Fibroblast of lung (primary cell): ENCODE measurements at regions not wholly inside any gene's neighbourhood (a gene's known extent, or its start where the extent isn't known, plus 50 kb on each side); places are given as distances from the start of the nearest gene placed in this dataset.
A peak's percentile ranks its signal among the peaks of the same experiment; 100 is the strongest.

ENCODE experiments used
- DNase-seq, 2 donors: peaks; one replicate each; pipeline versions ENCODE4 v3.0.0 to v3.0.0-alpha.2; 2010; ENCODE audit warnings: low read depth in 2 of 2
- H2AFZ ChIP-seq: 2 replicates; pipeline ENCODE4 v1.5.1; 2012; ENCODE audit warnings: low read length, control low read depth, inconsistent platforms
- H3K27ac ChIP-seq: 2 replicates; pipeline ENCODE4 v1.5.1; 2011; ENCODE audit warnings: low read length, control low read depth; ENCODE audit not compliant: insufficient read depth
- H3K27me3 ChIP-seq: 2 replicates; pipeline ENCODE4 v1.5.1; 2011; ENCODE audit warnings: mild to moderate bottlenecking, low read length; ENCODE audit not compliant: control insufficient read depth, insufficient read depth
- H3K36me3 ChIP-seq: 2 replicates; pipeline ENCODE4 v1.5.1; 2011; ENCODE audit warnings: low read length; ENCODE audit not compliant: control insufficient read depth, insufficient read depth
- H3K4me1 ChIP-seq: 2 replicates; pipeline ENCODE4 v1.5.1; 2011; ENCODE audit warnings: low read length; ENCODE audit not compliant: control insufficient read depth, insufficient read depth; ENCODE audit errors: extremely low read depth
- H3K4me2 ChIP-seq: 2 replicates; pipeline ENCODE4 v1.5.1; 2011; ENCODE audit warnings: low read length, control low read depth; ENCODE audit not compliant: insufficient read depth; ENCODE audit errors: extremely low read depth
- H3K4me3 ChIP-seq, 4 experiments: fragments of 200-600 bp in 1 of 4; sonication (generic) in 1 of 4; replicated peaks in 1 of 4; 2 replicates each; pipeline ENCODE4 v1.5.1; 2011 to 2016; ENCODE audit warnings: low read length in 4 of 4, low read depth in 3 of 4, mild to moderate bottlenecking in 3 of 4, control low read depth in 2 of 4, inconsistent platforms in 1 of 4, mixed read lengths in 1 of 4; ENCODE audit not compliant: insufficient read depth in 1 of 4; ENCODE audit errors: control extremely low read depth in 1 of 4
- H3K79me2 ChIP-seq: 2 replicates; pipeline ENCODE4 v1.5.1; 2012; ENCODE audit warnings: mild to moderate bottlenecking, low read length, inconsistent platforms; ENCODE audit not compliant: control insufficient read depth, insufficient read depth
- H3K9ac ChIP-seq: 2 replicates; pipeline ENCODE4 v1.5.1; 2011; ENCODE audit warnings: mild to moderate bottlenecking, low read length, control low read depth; ENCODE audit not compliant: insufficient read depth
- H3K9me3 ChIP-seq: 2 replicates; pipeline ENCODE4 v1.5.1; 2012; ENCODE audit warnings: low read depth, low read length; ENCODE audit not compliant: control insufficient read depth, insufficient read depth
- H4K20me1 ChIP-seq: 2 replicates; pipeline ENCODE4 v1.5.1; 2011; ENCODE audit warnings: low read length; ENCODE audit not compliant: control insufficient read depth, insufficient read depth; ENCODE audit errors: extremely low read depth
- CTCF ChIP-seq, 2 donors: IDR thresholded peaks in 1 of 2; conservative IDR thresholded peaks in 1 of 2; 1 replicate in 1 of 2; 2 replicates in 1 of 2; pipeline ENCODE4 v1.5.1; 2011 to 2012; ENCODE audit warnings: low read length in 2 of 2, control low read depth in 1 of 2, inconsistent platforms in 1 of 2, low read depth in 1 of 2, mild to moderate bottlenecking in 1 of 2
- EZH2 ChIP-seq: IDR thresholded peaks from 2 replicates; pipeline ENCODE4 v1.5.1; 2012; ENCODE audit warnings: low read length, control low read depth, mild to moderate bottlenecking; ENCODE audit errors: missing control alignments

- peak in 1 of 2 donors; percentile 39 for DNase-seq
- no peaks in the 10 kb centered on the region for H3K36me3 ChIP-seq
- TF ChIP-seq EZH2 (no peak), CTCF (conservative IDR thresholded peaks at IDR 0.05 in 1 of 2, IDR thresholded peaks at IDR 0.05 in 1 of 2; ENCODE audit: low read depth in 1 of 2, low read length in 2 of 2) (no peak)
- no peaks in the 10 kb centered on the region for H3K4me1 ChIP-seq
- no peaks in the 10 kb centered on the region for H4K20me1 ChIP-seq
- H3K4me3 ChIP-seq = no peak overlapping the region
- no peaks in the 10 kb centered on the region for H3K79me2 ChIP-seq
- no peak overlapping the region for H2AFZ ChIP-seq
- no peak overlapping the region for H3K4me2 ChIP-seq
- no peak overlapping the region for H3K9ac ChIP-seq
- H3K27ac ChIP-seq = no peak overlapping the region
- no peaks in the 10 kb centered on the region for H3K9me3 ChIP-seq
- H3K27me3 ChIP-seq = no peaks in the 10 kb centered on the region
Measured at GRCh38 chr5:68440651-68441050, 225.1 kb downstream of the PIK3R1 start.

DNA sequence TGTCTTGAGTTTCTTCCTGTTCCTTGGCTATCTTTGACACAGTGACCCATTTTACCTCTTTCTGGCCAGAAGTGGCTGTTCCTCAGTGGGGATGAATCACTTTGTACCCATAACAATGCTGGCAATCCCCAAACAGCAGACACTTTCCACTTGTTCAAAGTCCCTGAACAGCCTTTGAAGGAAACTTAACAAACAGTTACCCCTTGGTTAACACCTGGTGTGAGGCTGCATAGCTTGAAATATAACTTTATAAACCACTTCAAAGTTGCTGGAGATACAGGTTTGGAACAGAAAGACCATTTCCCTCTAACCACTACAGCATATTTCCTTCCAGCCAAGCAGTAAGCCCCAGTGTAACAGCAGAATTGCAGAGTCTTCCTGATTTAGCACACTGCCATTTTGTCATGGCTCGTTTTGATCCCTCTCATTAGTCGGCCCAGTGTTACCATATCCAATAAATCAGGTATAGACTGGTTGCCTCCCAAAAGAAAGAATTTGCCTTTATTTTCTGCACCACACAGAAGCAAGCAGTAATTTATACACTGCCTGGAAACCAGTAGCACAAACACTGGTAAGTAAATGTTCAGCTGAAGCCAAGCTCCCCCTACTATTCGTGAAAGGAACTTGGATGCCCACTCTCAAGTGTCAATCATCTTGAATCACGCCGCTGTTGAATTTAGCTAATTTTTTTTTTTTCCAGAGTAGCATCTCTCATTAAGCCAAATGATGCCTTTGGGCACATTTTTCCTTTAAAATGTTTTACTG, 225.9 kb downstream of the PIK3R1 start:
- no peaks in the 10 kb centered on the region for H3K79me2 ChIP-seq
- no peaks in the 10 kb centered on the region for H3K27me3 ChIP-seq
- no peak for DNase-seq
- H3K4me1 ChIP-seq = no peaks in the 10 kb centered on the region
- H3K36me3 ChIP-seq = no peaks in the 10 kb centered on the region
- H4K20me1 ChIP-seq = no peaks in the 10 kb centered on the region
- TF ChIP-seq EZH2 (no peak), CTCF (conservative IDR thresholded peaks at IDR 0.05 in 1 of 2, IDR thresholded peaks at IDR 0.05 in 1 of 2; ENCODE audit: low read depth in 1 of 2, low read length in 2 of 2) (no peak)
- H3K9ac ChIP-seq = no peak overlapping the region
- no peak overlapping the region for H2AFZ ChIP-seq
- no peaks in the 10 kb centered on the region for H3K9me3 ChIP-seq
- no peak overlapping the region for H3K27ac ChIP-seq
- no peak overlapping the region for H3K4me3 ChIP-seq
- no peak overlapping the region for H3K4me2 ChIP-seq

GRCh38 chr5:68443091-68443490, 227.5 kb downstream of the PIK3R1 start:
- no peak overlapping the region for H3K9ac ChIP-seq

More at GRCh38 chr5:68443091-68443490, 227.5 kb downstream of the PIK3R1 start:
- Histone ChIP-seq H3K4me2 (no peak overlapping the region), H3K4me3 (no peak overlapping the region), H3K9me3 (no peaks in the 10 kb centered on the region), H2AFZ (no peak overlapping the region), H3K4me1 (no peaks in the 10 kb centered on the region), H3K36me3 (no peaks in the 10 kb centered on the region), H3K79me2 (no peaks in the 10 kb centered on the region), H3K27ac (no peak overlapping the region), H4K20me1 (no peaks in the 10 kb centered on the region), H3K27me3 (no peaks in the 10 kb centered on the region)
- no peak for DNase-seq
- TF ChIP-seq EZH2 (no peak), CTCF (conservative IDR thresholded peaks at IDR 0.05 in 1 of 2, IDR thresholded peaks at IDR 0.05 in 1 of 2; ENCODE audit: low read depth in 1 of 2, low read length in 2 of 2) (no peak)
